ENCODE measurements at regions not wholly inside any gene's neighbourhood (a gene's known extent, or its start where the extent isn't known, plus 50 kb on each side); places are given as distances from the start of the nearest gene placed in this dataset.
A peak's percentile ranks its signal among the peaks of the same experiment; 100 is the strongest.

- TF ChIP-seq JUNB (IDR thresholded peaks at IDR 0.05) (no peak), PHF8 (IDR thresholded peaks at IDR 0.05; ENCODE audit: borderline replicate concordance, low read depth) (no peak), ZC3H11A (IDR thresholded peaks at IDR 0.05) (no peak), CBX8 (IDR thresholded peaks at IDR 0.05) (no peak), HOXB13 (CRISPR knock-in tag; IDR thresholded peaks at IDR 0.05; ENCODE audit: low read depth) (no peak), CHD2 (IDR thresholded peaks at IDR 0.05; ENCODE audit: low read length, partially characterized antibody) (no peak)
- TF ChIP-seq, protein P1, sequence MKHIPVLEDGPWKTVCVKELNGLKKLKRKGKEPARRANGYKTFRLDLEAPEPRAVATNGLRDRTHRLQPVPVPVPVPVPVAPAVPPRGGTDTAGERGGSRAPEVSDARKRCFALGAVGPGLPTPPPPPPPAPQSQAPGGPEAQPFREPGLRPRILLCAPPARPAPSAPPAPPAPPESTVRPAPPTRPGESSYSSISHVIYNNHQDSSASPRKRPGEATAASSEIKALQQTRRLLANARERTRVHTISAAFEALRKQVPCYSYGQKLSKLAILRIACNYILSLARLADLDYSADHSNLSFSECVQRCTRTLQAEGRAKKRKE (CRISPR knock-in tag; IDR thresholded peaks at IDR 0.05; ENCODE audit: low read depth), result no peak
- TF ChIP-seq, protein P2, sequence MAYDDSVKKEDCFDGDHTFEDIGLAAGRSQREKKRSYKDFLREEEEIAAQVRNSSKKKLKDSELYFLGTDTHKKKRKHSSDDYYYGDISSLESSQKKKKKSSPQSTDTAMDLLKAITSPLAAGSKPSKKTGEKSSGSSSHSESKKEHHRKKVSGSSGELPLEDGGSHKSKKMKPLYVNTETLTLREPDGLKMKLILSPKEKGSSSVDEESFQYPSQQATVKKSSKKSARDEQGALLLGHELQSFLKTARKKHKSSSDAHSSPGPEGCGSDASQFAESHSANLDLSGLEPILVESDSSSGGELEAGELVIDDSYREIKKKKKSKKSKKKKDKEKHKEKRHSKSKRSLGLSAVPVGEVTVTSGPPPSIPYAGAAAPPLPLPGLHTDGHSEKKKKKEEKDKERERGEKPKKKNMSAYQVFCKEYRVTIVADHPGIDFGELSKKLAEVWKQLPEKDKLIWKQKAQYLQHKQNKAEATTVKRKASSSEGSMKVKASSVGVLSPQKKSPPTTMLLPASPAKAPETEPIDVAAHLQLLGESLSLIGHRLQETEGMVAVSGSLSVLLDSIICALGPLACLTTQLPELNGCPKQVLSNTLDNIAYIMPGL (CRISPR knock-in tag; IDR thresholded peaks at IDR 0.05; ENCODE audit: borderline replicate concordance), result no peak
Observed at GRCh38 chr15:24734396-24734795, 58.8 kb downstream of the NPAP1 start (continued).

DNA sequence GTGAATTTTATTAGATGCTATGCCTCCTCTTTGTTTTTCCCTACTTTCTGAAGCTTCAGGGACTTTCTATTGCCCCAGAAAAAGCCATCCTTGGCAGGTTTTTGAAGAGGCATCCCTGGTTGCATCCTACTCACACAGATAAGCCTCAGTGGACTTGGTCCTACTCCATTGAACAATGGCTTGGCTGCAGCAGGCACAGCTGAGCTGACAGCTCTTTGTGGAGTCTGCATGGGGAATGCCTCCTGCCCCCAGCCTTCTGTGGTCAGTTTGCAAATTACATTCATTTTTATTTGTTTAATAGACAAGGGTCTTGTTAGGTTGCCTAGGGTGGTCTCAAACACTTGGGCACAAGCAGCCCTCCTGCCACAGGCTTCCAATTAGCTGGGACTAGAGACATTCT is 69.7 kb downstream of the NPAP1 start:
- TF ChIP-seq FOXS1 (CRISPR knock-in tag; IDR thresholded peaks at IDR 0.05) (no peak), NFE2L2 (conservative IDR thresholded peaks at IDR 0.05; ENCODE audit: low read length) (no peak), RARB (CRISPR knock-in tag; IDR thresholded peaks at IDR 0.05) (no peak), HOXA7 (CRISPR knock-in tag; IDR thresholded peaks at IDR 0.05) (no peak), NPAS2 (CRISPR knock-in tag; IDR thresholded peaks at IDR 0.05; ENCODE audit: borderline replicate concordance) (no peak)
- Histone ChIP-seq H3K4me3 (no peak overlapping the region), H3K9me3 (peaks cover 7% of the 10 kb centered on the region), H3K4me2 (peak overlapping the region; percentile 23; the same call in 2 of the 3 replicates), H3K4me1 (peaks cover 11% of the 10 kb centered on the region; the same call in 2 of the 3 replicates), H3K27ac (no peak overlapping the region)
- no peak for ATAC-seq
- DNase-seq (ENCODE audit: low read depth in 1 of 2, low spot score in 1 of 2), result no peak
- ChIA-PET POLR2A (no interaction called here), CTCF (no interaction called here)
- peak; percentile 32 for FAIRE-seq

- DNase-seq (ENCODE audit: low read depth in 1 of 2, low spot score in 1 of 2), result no peak
- no peak for ATAC-seq
- FAIRE-seq, result peak; percentile 91
- no peak for TF ChIP-seq RFX5 (IDR thresholded peaks at IDR 0.05)
- TF ChIP-seq RARB (CRISPR knock-in tag; IDR thresholded peaks at IDR 0.05), result no peak
- no peak for TF ChIP-seq EHF (CRISPR knock-in tag; IDR thresholded peaks at IDR 0.05)
- no peak for TF ChIP-seq ZNF302 (CRISPR knock-in tag; IDR thresholded peaks at IDR 0.05)
- TF ChIP-seq KDM1A (IDR thresholded peaks at IDR 0.05; ENCODE audit: low read depth), result no peak
- TF ChIP-seq, protein P3, sequence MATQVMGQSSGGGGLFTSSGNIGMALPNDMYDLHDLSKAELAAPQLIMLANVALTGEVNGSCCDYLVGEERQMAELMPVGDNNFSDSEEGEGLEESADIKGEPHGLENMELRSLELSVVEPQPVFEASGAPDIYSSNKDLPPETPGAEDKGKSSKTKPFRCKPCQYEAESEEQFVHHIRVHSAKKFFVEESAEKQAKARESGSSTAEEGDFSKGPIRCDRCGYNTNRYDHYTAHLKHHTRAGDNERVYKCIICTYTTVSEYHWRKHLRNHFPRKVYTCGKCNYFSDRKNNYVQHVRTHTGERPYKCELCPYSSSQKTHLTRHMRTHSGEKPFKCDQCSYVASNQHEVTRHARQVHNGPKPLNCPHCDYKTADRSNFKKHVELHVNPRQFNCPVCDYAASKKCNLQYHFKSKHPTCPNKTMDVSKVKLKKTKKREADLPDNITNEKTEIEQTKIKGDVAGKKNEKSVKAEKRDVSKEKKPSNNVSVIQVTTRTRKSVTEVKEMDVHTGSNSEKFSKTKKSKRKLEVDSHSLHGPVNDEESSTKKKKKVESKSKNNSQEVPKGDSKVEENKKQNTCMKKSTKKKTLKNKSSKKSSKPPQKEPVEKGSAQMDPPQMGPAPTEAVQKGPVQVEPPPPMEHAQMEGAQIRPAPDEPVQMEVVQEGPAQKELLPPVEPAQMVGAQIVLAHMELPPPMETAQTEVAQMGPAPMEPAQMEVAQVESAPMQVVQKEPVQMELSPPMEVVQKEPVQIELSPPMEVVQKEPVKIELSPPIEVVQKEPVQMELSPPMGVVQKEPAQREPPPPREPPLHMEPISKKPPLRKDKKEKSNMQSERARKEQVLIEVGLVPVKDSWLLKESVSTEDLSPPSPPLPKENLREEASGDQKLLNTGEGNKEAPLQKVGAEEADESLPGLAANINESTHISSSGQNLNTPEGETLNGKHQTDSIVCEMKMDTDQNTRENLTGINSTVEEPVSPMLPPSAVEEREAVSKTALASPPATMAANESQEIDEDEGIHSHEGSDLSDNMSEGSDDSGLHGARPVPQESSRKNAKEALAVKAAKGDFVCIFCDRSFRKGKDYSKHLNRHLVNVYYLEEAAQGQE (IDR thresholded peaks at IDR 0.05), result no peak
- TF ChIP-seq JUNB (IDR thresholded peaks at IDR 0.05), result no peak
- TF ChIP-seq ZFP36 (IDR thresholded peaks at IDR 0.05; ENCODE audit: borderline replicate concordance, partially characterized antibody), result no peak
- no peak for TF ChIP-seq RNF2 (IDR thresholded peaks at IDR 0.05; ENCODE audit: borderline replicate concordance, low read depth)
- TF ChIP-seq SREBF2 (IDR thresholded peaks at IDR 0.05), result no peak
- TF ChIP-seq FOSB (CRISPR knock-in tag; IDR thresholded peaks at IDR 0.05), result no peak
- no peak for TF ChIP-seq HOXB13 (CRISPR knock-in tag; IDR thresholded peaks at IDR 0.05; ENCODE audit: low read depth)
- ChIA-PET POLR2A (no interaction called here), CTCF (no interaction called here)
- peaks cover 11% of the 10 kb centered on the region; the same call in 2 of the 3 replicates for H3K4me1 ChIP-seq
- H3K27ac ChIP-seq, result no peak overlapping the region
- peak overlapping the region; percentile 23; the same call in 2 of the 3 replicates for H3K4me2 ChIP-seq
- H3K9me3 ChIP-seq, result peaks cover 7% of the 10 kb centered on the region
- H3K4me3 ChIP-seq, result no peak overlapping the region
Observed at GRCh38 chr15:24746094-24746493, 70.5 kb downstream of the NPAP1 start.

Measured in A549 (cell line).